HEK293 (cell line): ENCODE measurements at regions not wholly inside any gene's neighbourhood (a gene's known extent, or its start where the extent isn't known, plus 50 kb on each side); places are given as distances from the start of the nearest gene placed in this dataset.

Source experiments
- CTCF ChIA-PET: fragments of 350-600 bp; formaldehyde crosslinking; extraction: SDS; loops from one replicate; lab custom pipeline; 2021; ENCODE audit warnings: antibody characterized with exemption; lab: Yijun Ruan, JAX
- POLR2A ChIA-PET: fragments of 300-600 bp; formaldehyde crosslinking; extraction: SDS; loops from one replicate; lab custom pipeline; 2020; ENCODE audit warnings: antibody characterized with exemption, inconsistent platforms; lab: Yijun Ruan, JAX
- H3K27ac ChIP-seq: fragments of 200-500 bp; sonication (Bioruptor generic); 2 replicates; pipeline ENCODE4 v1.5.1; 2014; ENCODE audit warnings: low read depth, low read length, control low read depth, inconsistent platforms; ENCODE audit errors: extremely low read depth
- H3K36me3 ChIP-seq, 2 experiments: fragments of 200-500 bp in 1 of 2; sonication (Bioruptor generic) in 1 of 2; 1 replicate in 1 of 2; 2 replicates in 1 of 2; pipeline ENCODE4 v1.5.1; 2014 to 2017; ENCODE audit warnings: inconsistent platforms in 2 of 2, low read length in 2 of 2; ENCODE audit not compliant: control insufficient read depth in 2 of 2, insufficient read depth in 1 of 2
- H3K4me1 ChIP-seq: fragments of 200-500 bp; sonication (Bioruptor generic); 2 replicates; pipeline ENCODE4 v1.5.1; 2014; ENCODE audit warnings: mild to moderate bottlenecking, low read length, inconsistent platforms; ENCODE audit not compliant: control insufficient read depth, insufficient read depth
- H3K4me3 ChIP-seq: 2 replicates; pipeline ENCODE4 v1.5.1; 2011; ENCODE audit warnings: low read depth, mild to moderate bottlenecking, control low read depth, low read length, moderate library complexity
- H3K9me3 ChIP-seq: fragments of 200-500 bp; sonication (Bioruptor generic); 2 replicates; pipeline ENCODE4 v1.5.1; 2014; ENCODE audit warnings: low read depth, low read length, inconsistent platforms; ENCODE audit not compliant: control insufficient read depth, insufficient read depth
- HOXC10 ChIP-seq: sonication (generic); formaldehyde crosslinking; IDR thresholded peaks from 2 replicates; pipeline ENCODE4 v1.8.1; 2023; ENCODE audit warnings: mild to moderate bottlenecking, missing genetic modification reagents
- KLF16 ChIP-seq: fragments of 450-650 bp; formaldehyde crosslinking; IDR thresholded peaks from 2 replicates; pipeline ENCODE4 v1.5.1; 2017; ENCODE audit warnings: missing biosample characterization, missing genetic modification characterization
- KLF7 ChIP-seq: fragments of 450-650 bp; formaldehyde crosslinking; IDR thresholded peaks from 2 replicates; pipeline ENCODE4 v1.5.1; 2016; ENCODE audit warnings: missing biosample characterization, missing genetic modification characterization, borderline replicate concordance
- PRDM1 ChIP-seq: fragments of 450-650 bp; formaldehyde crosslinking; IDR thresholded peaks from 2 replicates; pipeline ENCODE4; 2016; ENCODE audit warnings: missing biosample characterization, missing genetic modification characterization
- SETDB1 ChIP-seq: IDR thresholded peaks from one replicate; pipeline ENCODE4 v1.6.1; 2017; ENCODE audit warnings: mild to moderate bottlenecking, low read length, moderate library complexity, mixed read lengths; ENCODE audit not compliant: insufficient read length
- YY2 ChIP-seq: fragments of 450-650 bp; formaldehyde crosslinking; IDR thresholded peaks from 2 replicates; pipeline ENCODE4 v1.5.1; 2016; ENCODE audit warnings: missing biosample characterization, missing genetic modification characterization
- ZBTB49 ChIP-seq: fragments of 450-650 bp; formaldehyde crosslinking; IDR thresholded peaks from 2 replicates; pipeline ENCODE4 v1.5.1; 2016; ENCODE audit warnings: missing biosample characterization, missing genetic modification characterization, low read depth
- ZBTB7A ChIP-seq: fragments of 450-650 bp; formaldehyde crosslinking; IDR thresholded peaks from 2 replicates; pipeline ENCODE4 v1.5.1; 2016; ENCODE audit warnings: low read depth, missing biosample characterization, missing genetic modification characterization
- ZFP3 ChIP-seq: fragments of 450-650 bp; formaldehyde crosslinking; IDR thresholded peaks from 2 replicates; pipeline ENCODE4 v1.5.1; 2016; ENCODE audit warnings: low read depth, missing biosample characterization, missing genetic modification characterization
- ZFP37 ChIP-seq: fragments of 450-650 bp; formaldehyde crosslinking; IDR thresholded peaks from 2 replicates; pipeline ENCODE4 v1.5.1; 2016; ENCODE audit warnings: missing biosample characterization, missing genetic modification characterization
- ZIC2 ChIP-seq: fragments of 450-650 bp; formaldehyde crosslinking; IDR thresholded peaks from 2 replicates; pipeline ENCODE4 v1.5.1; 2016; ENCODE audit warnings: missing biosample characterization, missing genetic modification characterization
- ZNF146 ChIP-seq: fragments of 450-650 bp; formaldehyde crosslinking; IDR thresholded peaks from 2 replicates; pipeline ENCODE4 v1.5.1; 2016; ENCODE audit warnings: missing biosample characterization, missing genetic modification characterization
- ZNF2 ChIP-seq: fragments of 450-650 bp; formaldehyde crosslinking; IDR thresholded peaks from 2 replicates; pipeline ENCODE4 v1.5.1; 2016; ENCODE audit warnings: missing biosample characterization, missing genetic modification characterization
- ZNF211 ChIP-seq: fragments of 450-650 bp; formaldehyde crosslinking; IDR thresholded peaks from 2 replicates; pipeline ENCODE4 v1.5.1; 2016; ENCODE audit warnings: low read depth, missing biosample characterization, missing genetic modification characterization
- ZNF221 ChIP-seq: fragments of 450-650 bp; formaldehyde crosslinking; IDR thresholded peaks from 2 replicates; pipeline ENCODE4 v1.5.1; 2017; ENCODE audit warnings: missing biosample characterization, missing genetic modification characterization, borderline replicate concordance
- ZNF239 ChIP-seq: fragments of 450-650 bp; formaldehyde crosslinking; IDR thresholded peaks from 2 replicates; pipeline ENCODE4 v1.5.1; 2016; ENCODE audit warnings: missing biosample characterization, missing genetic modification characterization
- ZNF24 ChIP-seq: fragments of 450-650 bp; formaldehyde crosslinking; IDR thresholded peaks from 2 replicates; pipeline ENCODE4 v1.5.1; 2016; ENCODE audit warnings: missing biosample characterization, missing genetic modification characterization
- ZNF302 ChIP-seq: fragments of 450-650 bp; formaldehyde crosslinking; IDR thresholded peaks from 2 replicates; pipeline ENCODE4 v1.5.1; 2016; ENCODE audit warnings: missing biosample characterization, missing genetic modification characterization, low read depth
- ZNF350 ChIP-seq: fragments of 450-650 bp; formaldehyde crosslinking; IDR thresholded peaks from 2 replicates; pipeline ENCODE4 v1.5.0; 2017; ENCODE audit warnings: missing biosample characterization, mild to moderate bottlenecking, missing genetic modification characterization
- ZNF366 ChIP-seq: fragments of 450-650 bp; formaldehyde crosslinking; conservative IDR thresholded peaks from 2 replicates; pipeline ENCODE4 v1.5.1; 2016; ENCODE audit warnings: missing biosample characterization, missing genetic modification characterization
- ZNF404 ChIP-seq: fragments of 450-650 bp; formaldehyde crosslinking; IDR thresholded peaks from 2 replicates; pipeline ENCODE4 v1.5.1; 2017; ENCODE audit warnings: missing biosample characterization, missing genetic modification characterization
- ZNF416 ChIP-seq: fragments of 450-650 bp; formaldehyde crosslinking; IDR thresholded peaks from 2 replicates; pipeline ENCODE4 v1.5.1; 2016; ENCODE audit warnings: missing biosample characterization, missing genetic modification characterization
- ZNF423 ChIP-seq: fragments of 450-650 bp; formaldehyde crosslinking; IDR thresholded peaks from 2 replicates; pipeline ENCODE4 v1.5.1; 2016; ENCODE audit warnings: missing biosample characterization, missing genetic modification characterization
- ZNF426 ChIP-seq: fragments of 450-650 bp; formaldehyde crosslinking; IDR thresholded peaks from 2 replicates; pipeline ENCODE4 v1.5.1; 2017; ENCODE audit warnings: missing biosample characterization, missing genetic modification characterization, mild to moderate bottlenecking, inconsistent platforms, moderate library complexity
- ZNF544 ChIP-seq: fragments of 450-650 bp; formaldehyde crosslinking; IDR thresholded peaks from 2 replicates; pipeline ENCODE4 v1.5.0; 2017; ENCODE audit warnings: missing biosample characterization, missing genetic modification characterization
- ZNF626 ChIP-seq: fragments of 450-650 bp; sonication (Bioruptor Pico); formaldehyde crosslinking; IDR thresholded peaks from 2 replicates; pipeline ENCODE4 v1.5.1; 2018; ENCODE audit warnings: missing biosample characterization, missing genetic modification characterization, inconsistent platforms
- ZNF639 ChIP-seq: fragments of 450-650 bp; formaldehyde crosslinking; IDR thresholded peaks from 2 replicates; pipeline ENCODE4 v1.5.1; 2016; ENCODE audit warnings: missing biosample characterization, missing genetic modification characterization
- ZNF677 ChIP-seq: fragments of 450-650 bp; IDR thresholded peaks from 2 replicates; pipeline ENCODE4 v1.5.0; 2018; ENCODE audit warnings: missing biosample characterization, mild to moderate bottlenecking, missing genetic modification characterization, moderate library complexity
- ZNF785 ChIP-seq: fragments of 450-650 bp; formaldehyde crosslinking; IDR thresholded peaks from 2 replicates; pipeline ENCODE4 v1.5.1; 2016; ENCODE audit warnings: missing biosample characterization, missing genetic modification characterization
- ZNF791 ChIP-seq: fragments of 450-650 bp; formaldehyde crosslinking; IDR thresholded peaks from 2 replicates; pipeline ENCODE4 v1.5.1; 2016; ENCODE audit warnings: missing biosample characterization, missing genetic modification characterization
- TF ChIP-seq, protein P1 (sequence below): fragments of 450-650 bp; formaldehyde crosslinking; IDR thresholded peaks from 2 replicates; pipeline ENCODE4 v1.5.1; 2016; ENCODE audit warnings: missing biosample characterization, missing genetic modification characterization
- TF ChIP-seq, protein P2 (sequence below): fragments of 450-650 bp; formaldehyde crosslinking; IDR thresholded peaks from 2 replicates; pipeline ENCODE4 v1.5.1; 2016; ENCODE audit warnings: missing biosample characterization, missing genetic modification characterization

- POLR2A ChIA-PET, result no interaction called here
- no peak overlapping the region for H3K27ac ChIP-seq
- H3K36me3 ChIP-seq, result no peaks in the 10 kb centered on the region
- no peak for TF ChIP-seq ZNF2 (tag by site-specific recombination)
- no peak for TF ChIP-seq ZNF677
- TF ChIP-seq ZNF791, result no peak
- no peak for TF ChIP-seq ZIC2
- TF ChIP-seq KLF16 (tag by site-specific recombination), result no peak
- no peak for TF ChIP-seq ZBTB7A (tag by site-specific recombination)
- no peak for TF ChIP-seq ZNF626
- no peak for TF ChIP-seq ZNF544 (tag by site-specific recombination)
- TF ChIP-seq, protein P1, sequence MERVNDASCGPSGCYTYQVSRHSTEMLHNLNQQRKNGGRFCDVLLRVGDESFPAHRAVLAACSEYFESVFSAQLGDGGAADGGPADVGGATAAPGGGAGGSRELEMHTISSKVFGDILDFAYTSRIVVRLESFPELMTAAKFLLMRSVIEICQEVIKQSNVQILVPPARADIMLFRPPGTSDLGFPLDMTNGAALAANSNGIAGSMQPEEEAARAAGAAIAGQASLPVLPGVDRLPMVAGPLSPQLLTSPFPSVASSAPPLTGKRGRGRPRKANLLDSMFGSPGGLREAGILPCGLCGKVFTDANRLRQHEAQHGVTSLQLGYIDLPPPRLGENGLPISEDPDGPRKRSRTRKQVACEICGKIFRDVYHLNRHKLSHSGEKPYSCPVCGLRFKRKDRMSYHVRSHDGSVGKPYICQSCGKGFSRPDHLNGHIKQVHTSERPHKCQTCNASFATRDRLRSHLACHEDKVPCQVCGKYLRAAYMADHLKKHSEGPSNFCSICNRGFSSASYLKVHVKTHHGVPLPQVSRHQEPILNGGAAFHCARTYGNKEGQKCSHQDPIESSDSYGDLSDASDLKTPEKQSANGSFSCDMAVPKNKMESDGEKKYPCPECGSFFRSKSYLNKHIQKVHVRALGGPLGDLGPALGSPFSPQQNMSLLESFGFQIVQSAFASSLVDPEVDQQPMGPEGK (tag by site-specific recombination), result no peak
- TF ChIP-seq ZNF423, result no peak
- TF ChIP-seq, protein P2, sequence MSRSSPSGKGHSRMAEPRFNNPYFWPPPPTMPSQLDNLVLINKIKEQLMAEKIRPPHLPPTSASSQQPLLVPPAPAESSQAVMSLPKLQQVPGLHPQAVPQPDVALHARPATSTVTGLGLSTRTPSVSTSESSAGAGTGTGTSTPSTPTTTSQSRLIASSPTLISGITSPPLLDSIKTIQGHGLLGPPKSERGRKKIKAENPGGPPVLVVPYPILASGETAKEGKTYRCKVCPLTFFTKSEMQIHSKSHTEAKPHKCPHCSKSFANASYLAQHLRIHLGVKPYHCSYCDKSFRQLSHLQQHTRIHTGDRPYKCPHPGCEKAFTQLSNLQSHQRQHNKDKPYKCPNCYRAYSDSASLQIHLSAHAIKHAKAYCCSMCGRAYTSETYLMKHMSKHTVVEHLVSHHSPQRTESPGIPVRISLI (tag by site-specific recombination), result no peak
- no peak for TF ChIP-seq YY2
- no peak for TF ChIP-seq ZNF426 (tag by site-specific recombination)
- no peak for TF ChIP-seq ZFP3 (tag by site-specific recombination)
- no peak for TF ChIP-seq ZNF366 (tag by site-specific recombination)
- no peaks in the 10 kb centered on the region for H3K4me1 ChIP-seq
- CTCF ChIA-PET, result no interaction called here
- no peak overlapping the region for H3K4me3 ChIP-seq
- no peaks in the 10 kb centered on the region for H3K9me3 ChIP-seq
These were observed 430.8 kb downstream of the GLRX3 start for GRCh38 chr10:130567011-130567410.

DNA sequence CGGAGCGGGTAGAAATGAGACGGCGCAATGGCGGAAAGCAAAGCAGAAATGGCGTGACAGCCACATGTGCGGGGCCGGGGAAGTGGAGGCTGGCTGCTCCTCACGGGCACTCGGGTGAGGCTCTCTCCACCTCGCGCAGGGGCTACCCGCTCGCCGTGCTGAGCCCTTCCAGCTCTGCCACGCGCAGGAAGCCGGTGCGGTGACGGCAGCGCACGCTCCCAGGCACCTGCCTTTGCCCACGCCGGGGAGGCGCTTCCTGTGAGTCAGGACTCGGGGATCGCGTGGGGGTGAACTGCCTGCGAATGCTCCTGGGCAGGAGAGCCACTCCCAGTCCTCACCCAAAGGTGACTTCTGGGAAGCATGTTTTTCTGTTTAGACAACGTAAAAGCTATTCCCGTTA lies 431.2 kb downstream of the GLRX3 start:
- no peak overlapping the region for H3K27ac ChIP-seq
- no peak overlapping the region for H3K4me3 ChIP-seq
- H3K9me3 ChIP-seq, result no peaks in the 10 kb centered on the region
- no peak for TF ChIP-seq HOXC10 (CRISPR knock-in tag)
- no peak for TF ChIP-seq KLF7 (tag by site-specific recombination)
- no peak for TF ChIP-seq ZNF785
- no peak for TF ChIP-seq PRDM1
- TF ChIP-seq ZNF416 (tag by site-specific recombination), result no peak
- no peak for TF ChIP-seq ZNF24 (tag by site-specific recombination)
- no peak for TF ChIP-seq ZNF626
- no peak for TF ChIP-seq ZNF302 (tag by site-specific recombination)
- no peak for TF ChIP-seq ZNF239 (tag by site-specific recombination)
- no peak for TF ChIP-seq ZNF639 (tag by site-specific recombination)
- TF ChIP-seq ZNF221 (tag by site-specific recombination), result no peak
- no peak for TF ChIP-seq ZNF211 (tag by site-specific recombination)
- no peak for TF ChIP-seq ZNF350 (tag by site-specific recombination)
- no peak for TF ChIP-seq ZNF146
- TF ChIP-seq ZIC2, result no peak
- TF ChIP-seq ZNF404 (tag by site-specific recombination), result no peak
- no peak for TF ChIP-seq ZBTB49 (tag by site-specific recombination)
- no peak for TF ChIP-seq SETDB1
- TF ChIP-seq ZFP37 (tag by site-specific recombination), result no peak
- ChIA-PET POLR2A (no interaction called here), CTCF (no interaction called here)
- H3K4me1 ChIP-seq, result no peaks in the 10 kb centered on the region
- no peaks in the 10 kb centered on the region for H3K36me3 ChIP-seq
